Neural progenitor cell (in vitro differentiated cells): ENCODE measurements at regions not wholly inside any gene's neighbourhood (a gene's known extent, or its start where the extent isn't known, plus 50 kb on each side); places are given as distances from the start of the nearest gene placed in this dataset.

Source experiments
- DNase-seq: peaks from one replicate; pipeline ENCODE4 v3.0.0-alpha.2; 2016; ENCODE audit warnings: low spot score
- H2AFZ ChIP-seq: fragments of 200-600 bp; sonication (generic); replicated peaks from 2 replicates; pipeline ENCODE4 v1.6.1; 2016; ENCODE audit warnings: antibody characterized with exemption
- H3F3A ChIP-seq: fragments of 200-600 bp; sonication (generic); 2 replicates; pipeline ENCODE4 v1.6.1; 2016; ENCODE audit warnings: antibody characterized with exemption, low read depth
- H3K27ac ChIP-seq: fragments of 200-600 bp; sonication (generic); 2 replicates; pipeline ENCODE4 v1.5.1; 2016; ENCODE audit warnings: mild to moderate bottlenecking
- H3K27me3 ChIP-seq: fragments of 200-600 bp; sonication (generic); 2 replicates; pipeline ENCODE4 v1.6.1; 2016; ENCODE audit warnings: mild to moderate bottlenecking, moderate library complexity
- H3K36me3 ChIP-seq: fragments of 200-600 bp; sonication (generic); 2 replicates; pipeline ENCODE4 v1.5.1; 2016
- H3K4me1 ChIP-seq: fragments of 200-600 bp; sonication (generic); 2 replicates; pipeline ENCODE4 v1.6.1; 2016; ENCODE audit warnings: mixed run types
- H3K4me2 ChIP-seq: fragments of 200-600 bp; sonication (generic); 2 replicates; pipeline ENCODE4 v1.6.1; 2016
- H3K4me3 ChIP-seq: fragments of 200-600 bp; sonication (generic); 2 replicates; pipeline ENCODE4 v1.5.1; 2016
- H3K79me2 ChIP-seq: fragments of 200-600 bp; sonication (generic); 2 replicates; pipeline ENCODE4 v1.6.1; 2016; ENCODE audit warnings: low read depth
- H3K9ac ChIP-seq: fragments of 200-600 bp; sonication (generic); 2 replicates; pipeline ENCODE4 v1.6.1; 2016
- H3K9me3 ChIP-seq: fragments of 200-600 bp; sonication (generic); 2 replicates; pipeline ENCODE4 v1.5.1; 2016; ENCODE audit warnings: low read depth
- H4K20me1 ChIP-seq: fragments of 200-600 bp; sonication (generic); 2 replicates; pipeline ENCODE4 v1.6.1; 2016; ENCODE audit warnings: low read depth
- H3K27ac Mint-ChIP-seq: 3 replicates; pipeline ENCODE4 v1.8.0; 2021; ENCODE audit warnings: mixed read lengths
- H3K27me3 Mint-ChIP-seq: 2 replicates; pipeline ENCODE4 v1.8.0; 2022; ENCODE audit warnings: low read depth, mild to moderate bottlenecking, inconsistent platforms, moderate library complexity, mixed read lengths; ENCODE audit not compliant: insufficient read depth
- H3K36me3 Mint-ChIP-seq: 3 replicates; pipeline ENCODE4 v1.8.0; 2021; ENCODE audit warnings: mixed read lengths
- H3K4me1 Mint-ChIP-seq: 3 replicates; pipeline ENCODE4 v1.8.0; 2021; ENCODE audit warnings: mixed read lengths
- H3K4me3 Mint-ChIP-seq: 3 replicates; pipeline ENCODE4 v1.8.0; 2021; ENCODE audit warnings: mild to moderate bottlenecking, moderate library complexity, mixed read lengths
- H3K9me3 Mint-ChIP-seq: 3 replicates; pipeline ENCODE4 v1.8.0; 2020; ENCODE audit warnings: mixed read lengths
- CTCF ChIP-seq: fragments of 200-600 bp; sonication (generic); IDR thresholded peaks from 2 replicates; pipeline ENCODE4 v1.5.1; 2017; ENCODE audit warnings: antibody characterized with exemption, mild to moderate bottlenecking
- EZH2 ChIP-seq: fragments of 200-600 bp; sonication (generic); IDR thresholded peaks from 2 replicates; pipeline ENCODE4 v1.6.1; 2017; ENCODE audit warnings: antibody characterized with exemption, mild to moderate bottlenecking, moderate library complexity
- EZH2phosphoT487 ChIP-seq: fragments of 200-600 bp; sonication (generic); IDR thresholded peaks from 2 replicates; pipeline ENCODE4 v1.6.1; 2017; ENCODE audit warnings: antibody characterized with exemption

GRCh38 chr3:43971486-43971885 is 270.2 kb upstream of the TOPAZ1 start:
- H3F3A ChIP-seq, result no peaks in the 10 kb centered on the region
- TF ChIP-seq EZH2, result no peak
- Mint-ChIP-seq H3K36me3 (no peaks in the 10 kb centered on the region), H3K9me3 (no peaks in the 10 kb centered on the region), H3K27ac (no peak overlapping the region), H3K4me1 (peaks cover 4% of the 10 kb centered on the region), H3K4me3 (no peak overlapping the region), H3K27me3 (no peaks in the 10 kb centered on the region)
- H4K20me1 ChIP-seq, result no peaks in the 10 kb centered on the region
- no peak overlapping the region for H2AFZ ChIP-seq
- no peaks in the 10 kb centered on the region for H3K79me2 ChIP-seq
- H3K9me3 ChIP-seq, result no peaks in the 10 kb centered on the region
- no peak overlapping the region for H3K4me3 ChIP-seq
- H3K27ac ChIP-seq, result no peak overlapping the region
- H3K4me2 ChIP-seq, result no peak overlapping the region
- no peaks in the 10 kb centered on the region for H3K36me3 ChIP-seq
- H3K4me1 ChIP-seq, result no peaks in the 10 kb centered on the region
- H3K27me3 ChIP-seq, result no peaks in the 10 kb centered on the region
- no peak for DNase-seq
- H3K9ac ChIP-seq, result no peak overlapping the region

GRCh38 chr3:43978708-43979107 is 263.0 kb upstream of the TOPAZ1 start:
- Histone ChIP-seq H3K27me3 (no peaks in the 10 kb centered on the region), H3K4me3 (no peak overlapping the region), H3F3A (no peaks in the 10 kb centered on the region), H3K36me3 (no peaks in the 10 kb centered on the region), H3K9me3 (no peaks in the 10 kb centered on the region), H3K9ac (no peak overlapping the region), H3K27ac (no peak overlapping the region), H3K79me2 (no peaks in the 10 kb centered on the region), H2AFZ (no peak overlapping the region), H4K20me1 (no peaks in the 10 kb centered on the region), H3K4me2 (no peak overlapping the region), H3K4me1 (no peaks in the 10 kb centered on the region)
- Mint-ChIP-seq H3K4me1 (no peaks in the 10 kb centered on the region), H3K27ac (no peak overlapping the region), H3K4me3 (no peak overlapping the region), H3K27me3 (peaks cover 4% of the 10 kb centered on the region), H3K36me3 (no peaks in the 10 kb centered on the region), H3K9me3 (no peaks in the 10 kb centered on the region)
- no peak for DNase-seq
- no peak for TF ChIP-seq EZH2
- no peak for TF ChIP-seq EZH2phosphoT487
- no peak for TF ChIP-seq CTCF

- DNase-seq, result no peak
- H3K9me3 Mint-ChIP-seq, result peaks cover 2% of the 10 kb centered on the region
- Histone ChIP-seq H3K4me3 (no peak overlapping the region), H3K36me3 (no peaks in the 10 kb centered on the region), H3F3A (no peaks in the 10 kb centered on the region), H4K20me1 (no peaks in the 10 kb centered on the region), H3K27me3 (no peaks in the 10 kb centered on the region), H3K9me3 (no peaks in the 10 kb centered on the region), H3K79me2 (no peaks in the 10 kb centered on the region), H2AFZ (no peak overlapping the region), H3K27ac (no peak overlapping the region), H3K4me1 (no peaks in the 10 kb centered on the region), H3K4me2 (no peak overlapping the region), H3K9ac (no peak overlapping the region)
- no peaks in the 10 kb centered on the region for H3K36me3 Mint-ChIP-seq
- no peak overlapping the region for H3K27ac Mint-ChIP-seq
- H3K27me3 Mint-ChIP-seq, result peaks cover 4% of the 10 kb centered on the region
- H3K4me1 Mint-ChIP-seq, result no peaks in the 10 kb centered on the region
- no peak overlapping the region for H3K4me3 Mint-ChIP-seq
- TF ChIP-seq EZH2phosphoT487, result no peak
- no peak for TF ChIP-seq CTCF
- no peak for TF ChIP-seq EZH2
Measured at GRCh38 chr3:43979645-43980044, 262.0 kb upstream of the TOPAZ1 start.

GRCh38 chr3:43994657-43995546 is 246.8 kb upstream of the TOPAZ1 start:
- Mint-ChIP-seq H3K27me3 (peaks cover 63% of the 10 kb centered on the region), H3K9me3 (peaks cover 32% of the 10 kb centered on the region), H3K4me1 (peaks cover 38% of the 10 kb centered on the region), H3K4me3 (peak overlapping the region; percentile 82), H3K36me3 (no peaks in the 10 kb centered on the region), H3K27ac (no peak overlapping the region)
- Histone ChIP-seq H3K9me3 (no peaks in the 10 kb centered on the region), H3K9ac (no peak overlapping the region), H3F3A (peaks cover 32% of the 10 kb centered on the region), H3K4me2 (peak overlapping the region; percentile 98), H3K36me3 (no peaks in the 10 kb centered on the region), H2AFZ (peak overlapping the region; percentile 95), H3K79me2 (no peaks in the 10 kb centered on the region), H3K4me1 (peaks cover 19% of the 10 kb centered on the region), H3K4me3 (peak overlapping the region; percentile 57), H4K20me1 (peaks cover 21% of the 10 kb centered on the region), H3K27me3 (peaks cover 89% of the 10 kb centered on the region), H3K27ac (no peak overlapping the region)
- peak; percentile 77 for DNase-seq
- TF ChIP-seq CTCF, result peak; percentile 4
- TF ChIP-seq EZH2phosphoT487, result peak; percentile 77
- TF ChIP-seq EZH2, result peak; percentile 86
